EL (cell line): ENCODE measurements at regions not wholly inside any gene's neighbourhood (a gene's known extent, or its start where the extent isn't known, plus 50 kb on each side); places are given as distances from the start of the nearest gene placed in this dataset.
"Not testable (repeated sequence)": the region's sequence is repeated elsewhere in the genome, so short reads cannot be mapped to it uniquely, and the experiment has no call there.

Experiments used
- DNase-seq: peaks from one replicate; pipeline ENCODE4 v3.0.0-alpha.2; 2016

- no peak for DNase-seq
These were observed 134.4 kb upstream of the TMEM170B start for GRCh38 chr6:11403035-11403601.

- DNase-seq: not testable (repeated sequence)
These were observed 135.0 kb upstream of the TMEM170B start for GRCh38 chr6:11402581-11402980.

DNA sequence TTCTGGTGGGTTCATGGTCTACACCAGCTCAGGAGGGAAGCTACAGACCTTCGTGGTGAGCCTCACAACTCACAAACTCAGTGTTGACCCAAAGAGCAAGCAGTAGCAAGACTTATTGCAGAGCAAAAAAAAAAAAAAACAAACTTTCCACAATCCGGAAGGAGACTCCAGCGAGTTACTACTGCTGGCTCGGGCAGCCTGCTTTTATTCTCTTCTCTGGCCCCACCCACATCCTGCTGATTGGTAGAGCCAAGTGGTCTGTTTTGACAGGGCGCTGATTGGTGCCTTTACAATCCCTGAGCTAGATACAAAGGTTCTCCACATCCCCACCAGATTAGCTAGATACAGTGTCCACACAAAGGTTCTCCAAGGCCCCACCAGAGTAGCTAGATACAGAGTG, 135.6 kb upstream of the TMEM170B start:
- DNase-seq: not testable (repeated sequence)

DNA sequence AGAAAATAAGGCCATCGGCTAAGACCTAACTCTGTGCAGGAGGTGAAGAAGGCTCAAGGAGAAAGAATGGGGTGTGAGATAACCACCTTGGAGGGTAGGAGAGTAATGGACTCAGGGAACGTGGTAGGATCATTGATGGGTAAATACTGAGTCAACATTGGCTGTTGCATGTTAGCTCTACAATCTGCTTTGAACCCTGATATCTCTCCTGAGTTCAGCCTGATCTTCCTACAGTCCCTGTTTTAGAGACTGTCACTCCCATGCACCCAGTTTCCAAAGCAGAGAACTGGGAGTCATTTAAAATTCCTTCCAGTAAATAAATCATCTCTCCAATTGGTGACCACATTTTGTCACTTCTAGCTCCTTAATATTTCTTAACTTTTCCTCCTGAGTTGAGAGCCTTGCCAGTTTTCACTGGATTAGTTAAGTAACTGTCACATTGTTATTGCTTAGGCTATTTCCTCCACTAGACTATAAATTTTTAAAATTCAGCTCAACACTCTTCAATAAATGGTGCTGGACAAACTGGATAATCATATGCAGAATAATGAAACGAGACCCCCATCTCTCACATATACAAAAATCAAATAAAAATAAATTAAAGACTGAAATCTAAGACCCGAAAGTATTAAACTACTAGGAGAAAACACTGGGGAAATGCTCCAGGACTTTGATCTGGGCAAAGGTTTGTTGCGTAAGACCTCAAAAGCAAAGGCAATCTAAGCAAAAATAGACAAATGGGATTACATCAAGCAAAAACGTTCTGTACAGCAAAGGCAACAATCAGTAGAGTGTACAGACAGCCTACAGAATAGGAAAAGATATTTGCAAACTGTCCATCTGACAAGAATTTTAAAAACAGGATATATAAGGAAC, 138.9 kb upstream of the TMEM170B start:
- DNase-seq: no peak

DNA sequence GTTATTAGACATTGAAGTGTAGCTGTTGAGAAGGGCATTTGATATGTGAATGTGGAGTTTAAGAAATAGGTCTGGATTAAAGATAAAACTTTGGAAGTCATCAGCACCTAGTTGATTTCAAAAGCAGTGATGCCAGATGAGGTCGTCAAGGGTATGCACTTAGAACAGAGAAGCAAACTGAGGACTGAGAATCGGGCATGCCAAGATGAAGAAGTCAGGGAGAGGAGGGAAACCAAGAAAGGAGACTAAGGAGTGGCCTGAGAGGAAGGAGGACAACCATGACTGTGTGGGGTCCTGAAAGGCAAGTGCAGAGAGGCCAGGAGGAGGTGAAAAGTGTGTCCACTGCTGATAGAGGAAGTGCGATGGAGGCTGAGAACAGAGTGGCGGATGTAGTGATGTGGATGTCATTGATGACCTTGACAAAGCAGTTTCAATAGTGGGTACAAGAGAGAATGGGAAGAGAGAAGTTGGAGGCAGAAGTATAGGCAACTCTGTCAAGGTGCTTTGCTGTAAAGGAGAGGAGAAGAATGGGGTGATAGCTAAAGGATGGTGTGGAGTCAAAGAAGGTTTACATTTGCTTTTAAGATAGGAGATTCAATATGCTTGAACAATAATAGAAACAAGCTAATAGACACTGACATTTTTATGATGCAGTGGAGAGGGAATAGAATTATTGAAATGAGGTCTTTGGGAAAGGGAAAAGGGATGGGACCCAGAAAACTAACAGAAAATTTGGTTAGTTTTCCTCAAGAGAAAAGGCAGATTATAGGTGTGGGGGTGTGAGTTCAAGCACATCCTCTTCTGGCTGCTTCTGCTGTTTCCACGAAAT, 139.7 kb upstream of the TMEM170B start:
- no peak for DNase-seq

GRCh38 chr6:11396860-11397259, 140.7 kb upstream of the TMEM170B start:
- no peak for DNase-seq

GRCh38 chr6:11393713-11394627, 143.6 kb upstream of the TMEM170B start:
- DNase-seq: peak; percentile 72

GRCh38 chr6:11392778-11393507, 144.6 kb upstream of the TMEM170B start:
- peak; percentile 25 for DNase-seq

DNA sequence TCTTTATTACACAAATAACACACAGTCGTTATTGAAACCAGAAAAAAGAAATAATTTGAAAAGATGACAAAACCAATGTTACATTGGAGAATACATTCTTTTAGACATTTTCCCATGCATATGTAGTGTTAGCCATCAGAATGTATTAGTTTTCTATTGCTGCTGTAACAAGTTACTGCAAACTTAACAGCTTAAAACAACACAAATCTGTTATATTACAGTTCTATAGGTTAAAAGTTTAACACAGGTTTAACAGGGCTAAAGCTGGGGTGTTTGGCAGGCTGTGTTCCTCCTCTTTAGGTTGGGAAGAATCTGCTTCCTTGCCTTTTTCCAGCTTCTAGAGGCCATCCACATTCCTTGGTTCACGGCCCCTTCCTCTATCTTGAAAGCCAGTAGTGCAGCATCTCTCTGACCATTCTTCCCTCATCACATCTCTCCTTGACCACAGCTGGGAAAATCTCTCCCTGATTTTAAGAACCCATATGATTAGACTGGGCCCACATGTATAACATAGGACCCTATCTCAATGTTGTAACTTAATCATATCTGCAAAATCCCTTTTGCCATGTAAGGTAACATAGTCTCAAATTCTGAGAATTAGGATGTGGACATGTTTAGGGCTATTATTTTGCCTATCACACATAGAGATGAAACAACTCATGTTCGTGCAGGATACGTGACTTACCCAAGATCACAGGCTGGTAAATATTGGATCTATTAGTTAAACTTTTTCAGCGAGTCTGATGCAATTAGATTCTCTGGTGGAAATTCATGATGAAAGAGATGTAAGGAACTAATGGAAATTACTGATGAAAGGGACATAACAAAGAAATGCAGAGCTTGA, 145.4 kb upstream of the TMEM170B start:
- no peak for DNase-seq

GRCh38 chr6:11389977-11390376, 147.6 kb upstream of the TMEM170B start:
- DNase-seq: no peak

DNA sequence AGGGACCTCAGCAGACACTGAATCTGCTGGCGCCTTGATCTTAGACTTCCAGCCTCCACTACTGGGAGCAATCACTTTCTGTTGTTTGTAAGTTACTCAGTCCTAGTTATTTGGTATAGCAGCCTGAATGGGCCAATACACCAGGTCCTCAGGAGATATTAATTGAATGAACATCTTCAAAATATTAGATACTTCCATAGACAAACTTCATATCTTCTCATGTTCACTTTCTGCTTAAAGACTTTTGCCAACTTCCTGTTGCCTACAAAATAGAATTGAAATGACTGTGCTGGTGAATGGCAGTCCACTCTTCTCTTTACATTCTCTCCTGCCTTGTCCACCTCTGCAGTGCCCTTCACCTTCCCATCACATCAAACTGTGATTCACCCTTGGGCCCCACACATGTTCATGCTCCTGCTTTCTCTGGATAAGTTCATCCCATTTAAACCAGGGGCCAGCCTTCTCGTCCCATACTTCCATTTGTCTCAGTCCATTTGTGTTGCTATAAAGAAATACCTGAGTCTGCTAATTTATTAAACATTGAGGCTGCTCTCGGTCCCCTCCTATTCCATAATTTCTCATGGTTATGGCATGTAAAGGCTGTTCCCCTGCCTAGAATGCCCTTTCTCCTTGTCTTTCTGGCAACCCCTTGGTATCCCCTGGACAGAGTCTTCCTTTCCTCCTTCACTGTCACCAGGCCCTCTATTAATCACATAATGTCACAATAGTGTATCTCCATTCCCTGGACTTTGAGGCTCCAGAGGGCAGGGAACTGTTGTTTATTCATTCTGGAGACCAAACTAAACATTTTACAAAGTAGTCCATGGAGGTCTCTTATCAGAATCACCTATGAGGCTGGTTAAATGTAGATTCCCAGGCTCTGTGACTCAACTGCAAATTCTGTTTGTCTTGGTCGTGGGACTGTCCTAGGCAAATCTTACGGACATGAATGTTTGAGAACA, 148.3 kb upstream of the TMEM170B start:
- DNase-seq: no peak

DNA sequence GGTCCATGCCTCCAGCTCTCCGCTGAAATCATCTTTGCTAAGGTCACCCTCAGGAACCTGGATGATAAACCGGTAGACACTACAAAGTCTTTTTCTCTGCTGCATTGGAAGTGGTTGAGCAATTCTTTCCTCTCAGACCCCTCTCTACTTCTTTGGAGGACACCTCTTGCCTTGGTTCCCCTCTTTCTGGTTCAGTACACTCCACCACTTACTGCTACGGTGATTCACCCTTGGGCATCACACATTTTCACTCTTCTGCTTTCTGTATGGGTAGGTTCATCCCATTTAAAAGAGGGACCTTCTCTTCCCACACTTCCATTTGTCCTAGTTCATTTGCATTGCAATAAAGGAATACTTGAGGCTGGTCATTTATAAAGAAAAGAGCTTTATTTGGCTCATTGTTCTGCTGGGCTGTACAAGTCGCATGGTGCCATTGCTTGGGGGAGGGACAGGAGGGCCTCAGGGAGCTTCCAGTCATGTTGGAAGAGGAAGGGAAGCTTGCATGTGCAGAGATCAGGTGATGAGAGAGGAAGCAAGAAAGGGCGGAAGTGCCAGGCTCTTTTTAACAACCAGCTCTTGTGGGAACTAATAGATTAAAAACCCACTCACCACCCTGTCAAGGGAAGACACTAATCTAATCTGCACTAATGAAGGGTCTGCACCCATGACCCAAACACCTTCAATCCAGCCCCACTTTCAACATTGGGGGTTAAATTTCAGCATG, 149.7 kb upstream of the TMEM170B start:
- DNase-seq: no peak

- DNase-seq: no peak
These were observed 150.8 kb upstream of the TMEM170B start for GRCh38 chr6:11386726-11387125.

- no peak for DNase-seq
These were observed 151.2 kb upstream of the TMEM170B start for GRCh38 chr6:11386323-11386722.

GRCh38 chr6:11384531-11385309, 152.3 kb upstream of the NEDD9 start:
- peak; percentile 56 for DNase-seq

DNA sequence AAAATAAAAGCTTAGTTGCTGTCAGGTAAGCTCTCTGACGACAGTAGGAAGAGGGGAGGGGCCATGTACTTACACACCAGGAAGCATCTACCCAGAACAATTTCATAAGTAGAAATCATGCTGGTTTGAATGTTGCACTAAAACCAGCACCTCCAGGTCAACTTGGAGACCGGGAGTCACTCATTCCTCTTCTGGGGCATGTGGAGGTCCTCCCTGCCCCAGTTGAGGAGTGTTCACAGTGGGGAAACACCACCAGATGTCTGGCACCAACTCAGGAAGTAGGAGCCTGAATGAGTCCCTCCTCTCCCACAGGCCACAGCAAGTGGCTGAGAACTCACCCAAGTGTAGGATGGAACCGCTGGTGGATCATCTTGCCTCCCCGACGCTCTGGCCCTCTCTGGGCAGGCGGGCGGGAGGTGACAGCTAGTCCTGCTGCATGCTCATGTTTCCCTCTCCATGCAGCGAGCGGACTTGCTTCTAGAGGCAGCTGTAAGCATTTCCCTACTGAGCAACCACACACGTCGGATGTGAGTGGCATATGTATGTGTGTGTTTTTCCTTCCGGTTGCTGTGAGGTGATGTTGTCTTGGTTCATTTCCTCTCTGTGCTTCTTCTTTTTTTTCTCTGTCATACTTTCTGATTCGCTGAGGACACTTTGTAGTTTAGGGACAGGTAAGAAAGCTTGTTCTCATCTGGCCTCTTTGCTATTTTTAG, 149.5 kb upstream of the NEDD9 start:
- no peak for DNase-seq
